ENCODE measurements at regions not wholly inside any gene's neighbourhood (a gene's known extent, or its start where the extent isn't known, plus 50 kb on each side); places are given as distances from the start of the nearest gene placed in this dataset.

DNA sequence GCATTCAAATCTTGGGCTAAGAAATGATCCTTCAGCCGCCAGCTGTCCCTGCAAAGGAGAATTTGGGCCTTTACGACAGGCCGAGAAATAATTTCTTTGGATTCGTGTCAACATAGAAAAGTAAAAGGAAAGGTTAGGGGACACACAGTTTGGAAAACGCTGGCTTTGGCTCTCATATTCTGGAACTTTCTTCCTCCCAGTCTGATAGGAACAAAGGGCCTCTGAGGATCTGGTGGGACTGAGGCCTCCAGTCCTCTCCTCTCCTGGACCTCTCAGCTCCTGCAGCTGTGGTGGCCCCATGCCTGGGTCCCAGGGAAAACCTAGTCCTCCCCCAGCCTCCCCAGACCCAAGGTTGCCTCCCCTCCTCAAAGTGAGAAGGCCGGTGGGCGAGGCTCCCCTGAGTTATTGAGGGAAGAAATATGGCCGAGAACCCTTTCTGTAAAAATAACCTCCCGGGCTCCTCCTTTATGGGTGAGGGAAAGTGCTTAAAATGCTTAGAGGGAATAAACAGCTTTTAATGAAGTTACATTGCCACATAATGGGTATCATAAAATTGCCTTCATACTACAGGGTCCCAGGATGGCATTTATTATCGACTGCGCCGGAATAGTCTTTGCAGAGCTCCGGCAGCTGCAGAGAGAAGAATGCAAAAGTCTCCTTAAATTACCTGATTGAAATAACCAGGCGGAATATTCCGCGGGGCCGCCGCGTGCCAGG is 188.3 kb downstream of the PHETA1 start:
- Histone ChIP-seq H3K36me3 (ENCODE audit: insufficient read depth, low read length) (no peaks in the 10 kb centered on the region), H3K79me2 (replicated peaks; ENCODE audit: insufficient read depth, low read length) (no peaks in the 10 kb centered on the region), H3K27me3 (ENCODE audit: insufficient read depth, low read depth, low read length) (no peaks in the 10 kb centered on the region), H3K27ac (ENCODE audit: low read length) (no peak overlapping the region), H3F3A (ENCODE audit: insufficient read depth, low read length, poor library complexity, severe bottlenecking) (no peaks in the 10 kb centered on the region), H2AFZ (ENCODE audit: low read depth, low read length) (no peak overlapping the region), H3K9ac (ENCODE audit: low read length) (no peak overlapping the region), H3K9me2 (ENCODE audit: insufficient read depth, low read length) (no peaks in the 10 kb centered on the region), H3K4me3 (ENCODE audit: low read length) (no peak overlapping the region), H4K20me1 (ENCODE audit: insufficient read depth) (no peaks in the 10 kb centered on the region), H3K4me2 (ENCODE audit: low read length) (no peak overlapping the region), H3K9me3 (ENCODE audit: low read length) (no peaks in the 10 kb centered on the region)
- TF ChIP-seq REST (IDR thresholded peaks at IDR 0.05; ENCODE audit: borderline replicate concordance) (no peak), MXI1 (conservative IDR thresholded peaks at IDR 0.05; ENCODE audit: poor library complexity, severe bottlenecking) (no peak), SMC3 (conservative IDR thresholded peaks at IDR 0.05; ENCODE audit: poor library complexity) (no peak), RAD21 (conservative IDR thresholded peaks at IDR 0.05) (no peak), POLR2AphosphoS5 (IDR thresholded peaks at IDR 0.05) (no peak), TAF1 (IDR thresholded peaks at IDR 0.05; ENCODE audit: low read depth) (no peak), CTCF (IDR thresholded peaks at IDR 0.05; ENCODE audit: poor library complexity, severe bottlenecking) (no peak), EZH2 (IDR thresholded peaks at IDR 0.05; ENCODE audit: borderline replicate concordance, insufficient read depth, low read length, poor library complexity, severe bottlenecking) (no peak), EP300 (conservative IDR thresholded peaks at IDR 0.05; ENCODE audit: poor library complexity, severe bottlenecking) (no peak)

DNA sequence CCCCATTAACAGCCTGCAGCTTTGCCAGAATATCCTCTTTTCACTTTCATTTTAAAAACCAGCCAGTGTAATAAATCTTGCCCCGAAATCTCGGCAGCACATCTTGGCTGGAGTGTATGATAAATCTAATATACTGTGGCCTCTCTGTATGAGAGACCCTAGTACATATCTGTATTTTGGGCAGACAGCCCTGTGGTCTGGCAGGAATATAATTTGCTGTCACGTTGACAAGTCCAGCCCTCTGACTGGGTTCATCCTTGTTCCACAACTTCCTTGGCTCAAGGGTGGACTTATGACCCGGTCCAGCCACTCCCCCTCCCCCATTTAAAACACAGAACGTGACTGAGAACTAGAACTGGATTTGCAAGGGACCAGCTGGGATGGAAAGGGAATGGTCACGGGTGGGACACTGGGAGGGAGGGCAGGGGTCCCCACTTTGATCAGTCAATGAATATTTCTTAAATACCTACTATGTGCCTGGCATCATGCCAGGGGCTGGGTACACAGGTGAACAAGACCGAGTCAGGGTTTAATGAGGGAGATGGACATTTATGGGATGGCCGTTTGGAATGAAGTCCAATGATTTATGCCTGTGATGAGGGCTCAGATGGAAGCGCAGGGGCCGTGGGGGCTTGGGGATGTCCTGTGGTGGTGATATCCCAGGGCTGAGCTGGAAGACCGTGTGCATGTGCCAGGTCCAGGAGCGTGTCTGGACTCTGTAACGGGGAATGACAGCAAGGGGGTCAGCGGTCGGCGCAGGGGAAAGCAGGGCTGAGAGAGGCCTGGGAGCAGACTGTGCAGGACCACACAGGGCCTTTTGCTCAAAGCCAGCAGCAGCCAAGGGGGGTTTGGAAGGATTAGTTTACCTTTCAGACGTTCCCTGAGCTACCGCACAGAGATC is 190.5 kb downstream of the PHETA1 start:
- no peaks in the 10 kb centered on the region for H3K79me2 ChIP-seq (replicated peaks; ENCODE audit: insufficient read depth, low read length)
- H3K9me3 ChIP-seq (ENCODE audit: low read length): no peaks in the 10 kb centered on the region
- H3K4me2 ChIP-seq (ENCODE audit: low read length): no peak overlapping the region
- no peaks in the 10 kb centered on the region for H4K20me1 ChIP-seq (ENCODE audit: insufficient read depth)
- H3F3A ChIP-seq (ENCODE audit: insufficient read depth, low read length, poor library complexity, severe bottlenecking): no peaks in the 10 kb centered on the region
- no peaks in the 10 kb centered on the region for H3K36me3 ChIP-seq (ENCODE audit: insufficient read depth, low read length)
- no peak overlapping the region for H3K27ac ChIP-seq (ENCODE audit: low read length)
- H3K4me3 ChIP-seq (ENCODE audit: low read length): no peak overlapping the region
- no peak overlapping the region for H3K9ac ChIP-seq (ENCODE audit: low read length)
- no peak for TF ChIP-seq SMC3 (conservative IDR thresholded peaks at IDR 0.05; ENCODE audit: poor library complexity)
- TF ChIP-seq TAF1 (IDR thresholded peaks at IDR 0.05; ENCODE audit: low read depth): no peak
- TF ChIP-seq MXI1 (conservative IDR thresholded peaks at IDR 0.05; ENCODE audit: poor library complexity, severe bottlenecking): no peak
- TF ChIP-seq POLR2AphosphoS5 (IDR thresholded peaks at IDR 0.05): no peak
- no peak for TF ChIP-seq EZH2 (IDR thresholded peaks at IDR 0.05; ENCODE audit: borderline replicate concordance, insufficient read depth, low read length, poor library complexity, severe bottlenecking)
- no peak for TF ChIP-seq REST (IDR thresholded peaks at IDR 0.05; ENCODE audit: borderline replicate concordance)
- no peak for TF ChIP-seq CTCF (IDR thresholded peaks at IDR 0.05; ENCODE audit: poor library complexity, severe bottlenecking)
- TF ChIP-seq EP300 (conservative IDR thresholded peaks at IDR 0.05; ENCODE audit: poor library complexity, severe bottlenecking): no peak
- no peaks in the 10 kb centered on the region for H3K27me3 ChIP-seq (ENCODE audit: insufficient read depth, low read depth, low read length)
- H2AFZ ChIP-seq (ENCODE audit: low read depth, low read length): no peak overlapping the region
- H3K9me2 ChIP-seq (ENCODE audit: insufficient read depth, low read length): no peaks in the 10 kb centered on the region
